Skin of body (tissue), 1 donor: ENCODE measurements at regions not wholly inside any gene's neighbourhood (a gene's known extent, or its start where the extent isn't known, plus 50 kb on each side); places are given as distances from the start of the nearest gene placed in this dataset.
"Not testable (repeated sequence)": the region's sequence is repeated elsewhere in the genome, so short reads cannot be mapped to it uniquely, and the experiment has no call there.

Source experiments
- DNase-seq: peaks from one replicate; lab custom pipeline; 2025; lab: John Stamatoyannopoulos, UW

DNA sequence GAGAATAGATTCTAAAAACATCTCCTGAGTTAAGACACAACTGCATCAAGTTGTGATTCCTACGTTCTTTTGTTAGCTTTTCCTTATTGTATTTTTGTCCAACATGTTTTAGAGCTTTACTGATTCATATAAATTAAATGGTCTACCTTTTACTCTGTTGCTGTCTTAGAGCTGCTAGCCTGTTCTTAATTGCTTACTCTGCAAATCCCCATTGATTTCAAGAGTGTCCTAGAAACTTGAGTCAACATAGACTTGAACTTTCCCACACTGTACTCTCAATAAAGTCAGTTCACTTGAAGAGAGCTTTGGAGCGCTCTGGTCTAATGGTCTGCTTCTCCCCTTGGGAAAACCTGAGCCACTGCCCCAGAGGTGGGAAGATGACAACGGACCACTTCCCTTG, 343.9 kb downstream of the CCER1 start:
- no peak for DNase-seq

DNA sequence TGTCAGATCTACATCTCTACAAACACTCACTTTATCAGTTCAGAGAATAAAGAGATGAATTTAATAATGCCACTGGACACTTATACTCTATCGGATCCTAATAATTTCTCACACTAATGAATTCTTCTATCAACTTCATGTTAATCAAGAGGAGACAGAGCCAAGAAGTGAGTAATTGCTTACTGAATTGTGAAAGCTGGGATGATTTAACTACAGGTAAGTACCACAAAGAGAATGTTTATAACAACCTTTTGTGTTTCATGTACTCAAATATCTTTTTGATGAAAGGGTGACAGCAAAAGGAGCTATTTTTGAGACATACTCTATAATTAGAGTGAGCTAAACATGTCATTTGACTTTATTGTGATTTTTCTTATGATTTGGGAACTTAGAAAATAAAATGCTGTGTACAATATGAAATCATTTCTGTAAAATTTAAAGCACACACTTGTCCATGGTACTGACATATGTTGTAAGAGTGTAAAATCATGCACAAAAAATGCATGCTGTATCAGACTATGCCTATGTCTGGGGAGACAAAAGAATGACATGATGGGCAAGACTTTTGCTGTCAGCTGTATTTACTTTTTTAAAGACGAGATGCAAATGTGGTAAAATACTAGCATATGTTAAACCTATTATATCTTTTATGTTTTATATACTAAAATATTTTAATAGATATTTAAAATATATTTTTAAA, 361.2 kb downstream of the CCER1 start:
- no peak for DNase-seq

DNA sequence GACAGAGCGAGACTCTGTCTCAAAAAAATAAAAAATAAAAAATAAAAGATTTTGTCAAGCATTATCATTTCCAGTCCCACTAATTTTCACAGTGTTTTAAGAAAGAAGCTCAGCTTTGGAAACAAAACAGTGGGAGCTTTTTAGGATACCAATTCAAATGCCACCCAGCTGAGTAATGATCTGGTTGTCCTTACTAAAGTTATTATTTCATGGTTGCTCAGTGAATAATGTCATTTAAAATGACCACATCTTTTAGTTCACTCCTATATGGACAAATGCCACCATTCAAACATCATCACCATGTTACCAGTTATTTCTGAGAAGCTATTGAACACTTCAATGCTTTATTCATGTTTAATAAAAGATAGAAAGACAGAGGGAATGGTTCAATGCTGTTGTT, 365.0 kb downstream of the CCER1 start:
- no peak for DNase-seq

DNA sequence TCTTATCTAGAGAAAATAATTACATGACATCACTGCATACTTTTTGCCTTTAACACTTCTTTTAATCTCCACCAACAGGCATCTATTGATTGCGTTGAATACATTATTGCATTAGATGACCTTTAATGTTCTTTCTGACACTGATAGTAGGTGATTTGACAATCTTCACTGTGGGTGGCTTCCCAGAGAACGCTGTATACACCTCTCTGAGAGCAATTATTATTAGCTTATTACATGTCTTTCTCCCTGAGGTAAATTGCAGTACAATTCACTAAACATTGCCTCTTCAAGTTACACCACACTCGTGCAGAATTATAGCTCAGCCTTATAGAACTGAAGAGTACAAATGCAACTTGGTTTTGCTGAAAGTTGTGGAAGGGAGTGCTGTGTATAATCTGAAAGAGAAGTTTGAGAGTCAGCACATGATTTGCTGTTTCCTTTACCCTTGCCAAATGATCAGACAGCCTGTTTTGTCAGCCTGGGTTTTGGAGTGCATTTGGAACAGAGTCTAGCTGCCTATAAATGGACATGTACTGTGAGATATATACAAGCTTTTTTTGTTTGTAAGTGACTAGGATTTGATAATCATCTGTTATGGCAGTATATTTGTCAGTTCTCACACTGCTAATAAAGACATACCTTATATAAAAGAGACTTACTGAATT, 369.2 kb downstream of the CCER1 start:
- no peak for DNase-seq

DNA sequence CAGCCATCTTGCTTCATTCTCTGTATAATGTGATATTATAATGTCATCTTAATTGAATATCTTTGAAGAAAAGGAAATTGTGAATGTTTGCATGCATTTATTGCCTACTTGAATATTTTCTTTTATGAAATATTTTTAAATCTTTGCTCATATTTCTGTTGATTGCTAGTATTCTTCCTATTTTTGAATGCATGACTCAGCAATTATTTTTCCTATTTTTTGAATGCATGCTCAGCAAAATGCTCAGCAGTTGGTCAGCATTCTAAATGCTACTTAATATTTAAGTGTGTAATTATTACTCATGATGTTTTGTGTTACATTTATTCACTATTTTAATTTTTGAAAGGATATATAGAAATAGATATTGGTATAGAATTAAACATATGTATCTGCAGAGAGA, 378.3 kb downstream of the CCER1 start:
- DNase-seq: no peak

DNA sequence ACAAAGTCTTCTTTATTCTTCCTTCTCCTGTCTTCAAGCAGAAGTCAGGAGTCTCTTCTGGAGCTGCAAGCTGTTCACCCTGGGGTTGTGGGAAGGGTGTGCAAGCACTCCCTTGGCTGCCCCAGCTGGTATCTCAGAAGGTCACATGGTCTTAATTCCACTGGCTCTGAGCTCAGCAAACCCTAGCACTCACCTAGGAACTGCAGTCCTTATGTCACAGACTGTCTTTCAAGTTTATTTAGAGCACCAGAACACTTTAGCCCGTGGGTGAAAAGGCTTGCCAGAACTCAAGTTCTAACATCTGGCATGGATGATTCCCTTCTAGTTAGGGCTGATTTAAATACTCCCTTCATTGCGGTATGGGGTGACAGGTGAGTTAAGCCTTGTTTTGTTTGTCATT, 379.0 kb downstream of the CCER1 start:
- DNase-seq: no peak

DNA sequence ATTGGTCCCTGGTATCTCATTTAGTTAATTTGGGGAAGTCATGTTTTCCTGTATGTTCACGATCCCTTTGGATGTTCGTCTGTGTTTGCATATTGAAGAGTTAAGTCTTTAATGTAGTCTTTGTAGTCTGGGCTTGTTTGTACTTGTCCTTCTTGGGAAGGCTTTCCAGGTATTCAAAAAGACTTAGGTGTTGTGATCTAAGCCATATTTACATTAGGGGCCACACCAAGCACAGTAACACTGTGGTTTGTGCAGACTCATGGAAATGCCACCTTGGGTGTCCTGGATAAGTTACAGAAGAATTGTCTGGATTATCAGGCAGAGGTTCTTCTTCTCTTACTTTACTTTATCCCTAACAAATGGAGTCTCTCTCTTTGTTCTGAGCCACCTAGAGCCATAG, 380.3 kb downstream of the CCER1 start:
- DNase-seq: no peak

DNA sequence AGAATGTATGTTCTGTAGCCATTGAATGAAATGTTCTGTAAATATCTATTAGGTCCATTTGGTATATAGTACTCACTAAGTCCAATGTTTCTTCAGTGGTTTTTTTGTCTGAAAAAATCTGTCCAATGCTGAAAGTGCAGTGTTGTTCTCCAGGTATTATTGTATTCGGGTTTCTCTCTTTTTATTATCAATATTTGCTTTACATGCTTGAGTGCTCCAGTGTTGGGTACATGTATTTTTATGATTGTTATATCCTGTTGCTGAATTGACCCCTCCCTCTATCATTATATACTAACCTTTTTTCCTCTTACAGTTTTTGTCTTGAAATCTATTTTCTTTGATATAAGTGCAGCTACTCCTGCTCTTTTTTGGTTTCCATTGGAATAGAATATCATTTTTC, 382.2 kb downstream of the CCER1 start:
- no peak for DNase-seq

DNA sequence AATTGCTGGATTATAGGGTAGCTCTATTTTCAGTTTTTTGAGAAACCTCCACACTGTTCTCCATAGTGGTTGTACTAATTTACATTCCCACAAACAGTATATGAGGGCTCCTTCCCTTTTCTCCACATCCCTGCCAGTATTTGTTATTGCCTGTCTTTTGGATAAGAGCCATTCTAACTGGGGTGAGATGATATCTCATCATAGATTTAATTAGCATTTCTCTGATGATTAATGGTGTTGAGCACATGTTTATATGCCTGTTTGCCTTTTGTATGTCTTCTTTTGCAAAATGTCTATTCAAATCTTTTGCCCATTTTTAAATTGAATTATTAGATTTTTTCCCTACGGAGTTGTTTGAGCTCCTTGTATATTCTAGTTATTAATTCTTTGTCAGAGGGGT, 385.3 kb downstream of the CCER1 start:
- no peak for DNase-seq

DNA sequence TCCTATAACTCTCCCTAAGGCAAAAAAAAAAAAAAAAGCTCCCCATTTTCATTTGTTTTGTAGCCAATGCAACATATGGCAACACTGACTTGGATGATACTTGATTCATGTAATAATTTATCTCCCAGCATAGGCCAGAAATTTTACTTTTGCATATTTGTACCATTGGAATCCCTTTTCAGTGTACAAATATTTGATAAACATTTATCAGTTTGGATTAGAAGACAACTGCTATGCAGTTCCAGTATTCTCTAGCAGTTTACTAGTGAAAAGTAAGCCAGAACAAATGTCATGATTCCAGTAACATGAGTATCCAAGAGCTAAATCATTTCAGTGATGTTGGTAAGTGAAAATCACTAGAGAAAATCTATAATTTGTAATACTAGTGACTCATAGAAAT, 392.3 kb downstream of the CCER1 start:
- DNase-seq: peak; percentile 15

DNA sequence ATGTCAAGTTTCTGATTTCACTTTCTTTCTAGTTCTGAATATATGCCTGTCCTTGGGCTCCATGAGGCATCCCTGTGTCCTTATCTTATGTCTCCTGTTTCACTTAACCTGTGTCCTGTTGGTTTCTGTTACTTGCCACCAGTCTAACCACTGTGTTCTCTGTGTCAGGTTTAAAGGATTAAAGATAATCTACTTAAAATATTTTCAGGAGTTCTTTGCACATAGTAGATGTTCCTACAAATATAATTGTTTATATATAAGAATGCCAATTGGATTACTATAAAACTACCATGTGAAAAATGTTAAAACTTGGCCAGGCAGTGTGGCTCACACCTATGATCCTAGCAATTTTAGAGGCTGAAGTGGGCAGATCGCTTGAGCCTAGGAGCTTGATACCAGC, 406.4 kb downstream of the CCER1 start:
- no peak for DNase-seq

DNA sequence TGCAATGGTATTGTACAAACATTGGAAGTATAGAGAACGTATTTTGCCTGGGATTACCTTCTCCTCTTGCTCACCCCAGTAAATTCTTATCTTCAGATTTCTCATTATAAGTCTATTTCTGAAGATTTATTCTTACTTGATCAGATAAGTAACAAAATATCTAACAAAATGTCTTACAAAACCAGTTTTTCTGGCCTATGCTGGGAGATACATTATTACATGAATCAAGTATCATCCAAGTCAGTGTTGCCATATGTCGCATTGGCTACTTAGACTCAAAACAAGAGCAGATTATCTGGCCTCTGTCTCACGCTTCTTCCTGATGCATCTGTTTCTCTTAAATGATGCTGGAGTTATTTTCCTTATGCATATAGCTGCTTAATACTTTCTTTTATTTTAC, 408.5 kb downstream of the CCER1 start:
- no peak for DNase-seq

DNA sequence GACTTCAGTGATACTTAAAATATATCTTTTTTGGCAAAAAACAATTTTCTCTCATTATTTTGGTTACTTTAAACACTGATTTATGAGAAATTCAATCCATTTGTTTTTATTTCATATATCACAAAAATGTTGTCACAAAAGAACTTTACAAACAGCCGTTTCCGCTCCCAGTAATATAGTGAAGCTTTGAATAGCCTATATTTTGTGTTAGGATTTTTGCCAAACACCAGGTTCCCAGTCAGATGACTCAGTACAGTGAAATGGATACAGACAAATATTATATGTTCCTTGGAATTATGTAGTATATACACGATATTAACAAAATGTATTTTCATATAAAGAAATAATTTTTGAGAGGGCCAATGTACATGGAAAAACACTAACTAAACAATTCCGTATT, 411.1 kb downstream of the CCER1 start:
- DNase-seq: no peak

DNA sequence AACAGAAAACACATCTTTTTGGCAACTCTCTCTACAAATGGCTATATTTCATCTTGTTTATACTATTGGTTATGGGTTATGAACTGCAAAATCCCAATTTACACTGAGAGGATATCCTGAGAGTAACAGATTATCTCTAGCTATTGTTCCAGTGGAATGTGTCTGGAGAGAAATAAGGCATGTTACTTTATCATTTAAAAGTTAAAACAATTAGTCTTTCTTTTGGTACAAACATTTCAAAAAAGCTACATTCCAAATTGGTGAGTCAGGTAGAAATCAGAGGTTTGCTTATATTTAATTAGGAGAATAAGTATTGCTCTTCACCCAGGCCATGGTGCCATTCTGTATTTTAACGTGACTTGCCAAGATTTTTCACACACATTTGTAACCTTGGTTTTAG, 411.6 kb downstream of the CCER1 start:
- no peak for DNase-seq

DNA sequence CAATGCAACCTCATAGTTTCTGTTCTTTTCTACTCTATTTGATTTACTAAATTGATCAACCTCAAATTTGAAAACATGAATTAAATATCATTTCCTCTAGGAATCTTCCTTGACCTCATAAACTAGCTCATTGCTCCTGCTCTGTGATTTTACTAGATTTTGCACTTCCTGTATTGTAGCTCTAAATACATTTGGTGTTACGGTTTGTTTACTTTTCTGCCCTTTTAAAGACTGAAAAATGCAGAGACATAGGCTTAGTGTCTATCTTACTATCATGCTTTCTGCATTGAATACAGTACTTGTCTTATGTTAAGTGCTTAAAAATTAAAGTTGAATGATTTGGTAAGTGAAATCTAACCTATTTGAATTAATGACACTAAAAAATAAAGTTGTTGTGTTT, 412.1 kb downstream of the CCER1 start:
- DNase-seq: not testable (repeated sequence)

DNA sequence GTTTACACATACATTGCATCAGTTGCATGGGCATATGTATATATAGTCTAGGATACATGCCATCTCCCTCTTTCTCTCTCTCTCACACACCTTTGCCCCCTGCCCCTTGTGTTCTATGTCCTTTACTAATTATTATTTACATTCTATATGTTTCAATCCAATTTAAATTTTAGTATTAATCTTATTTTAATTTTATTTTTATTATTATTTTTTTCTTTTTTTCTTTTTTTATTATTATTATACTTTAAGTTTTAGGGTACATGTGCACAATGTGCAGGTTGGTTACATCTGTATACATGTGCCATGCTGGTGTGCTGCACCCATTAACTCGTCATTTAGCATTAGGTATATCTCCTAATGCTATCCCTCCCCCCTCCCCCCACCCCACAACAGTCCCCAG, 421.1 kb downstream of the CCER1 start:
- not testable (repeated sequence) for DNase-seq

DNA sequence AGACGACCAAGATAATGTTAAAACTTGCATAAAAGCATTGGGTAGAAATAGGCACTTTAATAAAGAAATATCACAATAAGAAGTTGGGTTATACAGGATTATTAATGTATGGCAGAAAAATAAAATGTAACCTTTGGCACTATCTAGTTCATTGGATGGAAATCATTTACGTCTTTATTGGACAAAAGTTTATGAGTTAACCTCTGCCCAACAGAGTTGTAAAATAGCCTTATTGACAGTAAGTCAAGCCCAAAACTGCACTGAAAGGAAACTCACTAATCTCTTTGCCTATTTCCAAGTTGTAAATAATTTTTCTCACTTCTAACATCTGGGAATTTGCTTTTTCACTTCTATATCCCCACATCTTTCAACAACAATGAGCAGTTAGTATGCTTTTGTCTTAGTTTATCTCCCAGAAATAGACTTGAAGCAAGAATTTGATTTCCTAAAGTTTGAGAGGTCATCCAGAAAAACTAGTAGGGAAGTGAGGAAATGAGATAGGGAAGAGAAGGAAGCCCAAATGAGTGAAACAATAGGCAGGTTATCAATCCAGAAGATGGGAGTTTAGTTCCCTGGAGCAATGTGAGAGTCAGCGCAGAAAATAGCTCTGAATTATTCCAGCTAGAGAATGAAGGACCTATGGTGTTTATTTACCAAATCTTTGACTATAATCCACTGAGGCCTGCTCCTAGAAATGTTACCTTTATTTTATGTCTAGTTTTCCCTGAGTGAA, 434.8 kb downstream of the CCER1 start:
- DNase-seq: peak; percentile 29

DNA sequence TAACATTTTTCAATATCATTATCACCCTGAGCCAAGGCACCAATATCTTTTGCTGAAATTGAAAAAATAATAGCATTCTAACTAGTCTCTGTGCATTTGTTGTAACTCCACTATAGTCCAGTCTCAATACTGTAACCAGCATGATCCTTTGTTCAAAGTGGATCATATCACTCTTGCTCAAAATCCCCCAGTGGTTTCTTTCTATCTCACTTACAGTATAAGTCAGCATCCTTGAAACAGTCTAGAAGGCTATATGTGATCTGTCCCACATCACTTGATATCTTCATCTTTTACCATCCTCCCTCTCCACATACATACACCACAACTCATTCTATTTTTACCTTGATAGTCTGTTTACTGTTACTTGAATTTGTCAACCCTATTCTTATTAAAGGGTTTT, 435.7 kb downstream of the CCER1 start:
- no peak for DNase-seq

DNA sequence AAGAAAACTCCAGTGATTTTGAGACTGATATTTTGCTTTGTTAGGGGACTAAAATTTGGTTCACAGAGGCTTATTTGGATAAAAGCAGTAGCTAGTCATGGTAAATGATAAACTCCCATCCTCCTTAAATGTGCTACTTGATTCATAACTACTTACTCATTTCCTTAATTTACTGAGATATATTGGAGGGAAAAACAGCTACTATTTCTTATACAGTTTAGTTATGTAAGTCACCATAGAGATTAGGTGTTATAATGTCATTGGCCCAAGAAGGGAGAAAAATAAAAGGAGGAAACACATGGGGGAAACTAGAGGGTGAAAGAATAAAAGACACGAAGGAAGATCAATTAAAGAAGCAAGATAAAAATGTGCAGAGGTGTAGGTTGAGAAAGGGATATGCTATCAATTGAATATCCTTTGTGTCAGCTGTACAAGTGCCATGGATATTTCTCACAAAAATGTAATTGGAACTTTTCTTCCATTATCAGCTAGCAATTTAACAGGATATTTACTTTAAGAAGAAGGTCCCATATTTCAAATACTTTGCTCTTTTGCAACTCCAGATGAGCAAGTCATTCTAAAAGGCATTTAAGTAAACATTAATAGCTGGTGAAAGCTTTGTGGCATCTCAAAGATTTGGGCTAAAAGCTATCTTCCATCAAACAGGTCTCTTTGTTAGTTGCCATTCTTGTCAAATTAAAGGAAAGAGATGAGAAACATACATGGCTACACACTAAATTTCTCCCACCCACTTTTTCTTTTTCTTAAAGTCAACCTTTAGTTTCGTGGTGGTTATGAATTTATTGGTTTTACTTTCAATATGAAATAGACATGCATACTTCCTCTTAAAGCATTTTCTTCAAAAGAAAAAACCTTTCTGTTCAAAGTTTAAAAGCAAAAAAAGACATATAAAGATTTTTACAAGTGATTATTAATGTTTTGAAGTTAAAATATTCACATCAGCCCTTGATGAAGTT, 439.5 kb downstream of the CCER1 start:
- no peak for DNase-seq

DNA sequence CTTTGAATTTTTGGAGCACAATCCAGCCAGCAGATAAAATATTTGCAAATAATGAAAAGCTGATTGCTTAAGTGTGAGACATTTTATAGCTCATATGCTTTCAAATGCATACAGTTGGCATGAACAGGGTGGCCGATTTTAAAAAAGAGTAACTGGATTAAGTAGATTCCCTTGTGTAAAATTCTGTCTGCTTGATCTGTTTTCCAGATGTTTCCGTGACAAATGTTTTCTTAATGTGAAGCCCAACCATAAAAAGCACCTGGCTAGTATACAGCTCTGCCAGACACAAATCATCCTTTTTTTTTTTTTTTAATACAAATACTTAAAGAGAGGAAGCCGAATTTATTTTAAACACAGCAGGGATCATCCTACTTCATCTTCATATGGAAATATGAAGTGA, 440.7 kb downstream of the CCER1 start:
- DNase-seq: peak; percentile 95

DNA sequence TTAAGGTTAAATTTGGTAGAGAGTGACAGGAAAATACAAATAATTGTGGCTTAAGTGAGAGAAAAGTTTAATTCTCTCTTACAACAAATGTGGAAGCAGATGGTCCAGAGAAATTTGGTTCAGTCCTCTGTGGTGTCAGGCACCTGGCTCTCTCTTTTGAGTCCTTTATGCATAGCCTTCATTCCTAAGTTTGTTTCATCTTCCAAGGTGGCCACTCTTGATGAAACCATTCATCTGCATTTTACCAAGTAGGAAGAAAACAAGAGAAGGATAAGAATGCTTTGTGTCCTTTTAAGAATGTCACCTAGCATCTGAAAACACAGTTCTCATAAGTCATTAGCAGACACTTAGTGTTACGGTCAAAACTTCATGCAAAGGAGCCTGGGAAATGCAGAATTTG, 442.5 kb downstream of the CCER1 start:
- no peak for DNase-seq

DNA sequence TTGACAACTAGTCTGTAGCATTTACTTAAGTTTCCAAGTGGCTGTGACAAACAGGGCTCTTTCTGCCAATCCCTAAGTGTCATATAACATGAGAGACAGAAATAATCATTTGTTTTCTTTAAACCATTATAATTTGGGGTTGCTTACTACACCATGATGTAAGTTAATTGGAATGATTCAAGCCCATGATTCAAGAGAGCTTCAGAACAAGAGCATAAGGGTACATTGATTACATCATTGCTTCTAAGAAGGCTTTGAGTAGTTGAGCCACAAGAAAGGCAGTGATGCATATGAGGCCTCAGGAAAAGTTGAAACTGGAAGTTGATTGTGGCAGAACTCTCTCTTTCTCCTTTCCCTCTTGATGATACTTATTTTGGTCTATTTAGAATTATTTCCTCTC, 444.0 kb downstream of the CCER1 start:
- no peak for DNase-seq
